Calu3 (cell line): ENCODE measurements at regions not wholly inside any gene's neighbourhood (a gene's known extent, or its start where the extent isn't known, plus 50 kb on each side); places are given as distances from the start of the nearest gene placed in this dataset.
"Not testable (repeated sequence)": the region's sequence is repeated elsewhere in the genome, so short reads cannot be mapped to it uniquely, and the experiment has no call there.

Experiments
- BruUV-seq: library from RNA; stranded (reverse); fragments of 400-500 nt; replicated peaks from 2 replicates; lab custom pipeline; 2021; lab: Mats Ljungman, UMichigan
- CTCF ChIA-PET: fragments of 300-600 bp; sonication (Branson Sonifier 250); formaldehyde crosslinking; loops from one replicate; lab custom pipeline; 2022; ENCODE audit warnings: antibody characterized with exemption; lab: Charles Lee
- DNase-seq: peaks from one replicate; pipeline ENCODE4 v3.0.0; 2022
- H3K27ac Mint-ChIP-seq: one replicate; pipeline ENCODE4 v1.8.0; 2022; ENCODE audit warnings: mixed read lengths; ENCODE audit not compliant: unreplicated experiment
- H3K27me3 Mint-ChIP-seq: one replicate; pipeline ENCODE4 v1.8.0; 2022; ENCODE audit warnings: mixed read lengths; ENCODE audit not compliant: unreplicated experiment
- H3K36me3 Mint-ChIP-seq: one replicate; pipeline ENCODE4 v1.8.0; 2022; ENCODE audit warnings: mild to moderate bottlenecking, moderate library complexity, mixed read lengths; ENCODE audit not compliant: insufficient read depth, unreplicated experiment
- H3K4me1 Mint-ChIP-seq: one replicate; pipeline ENCODE4 v1.8.0; 2022; ENCODE audit warnings: mild to moderate bottlenecking, low read depth, mixed read lengths; ENCODE audit not compliant: unreplicated experiment
- H3K4me3 Mint-ChIP-seq: one replicate; pipeline ENCODE4 v1.8.0; 2022; ENCODE audit warnings: mild to moderate bottlenecking, low read depth, moderate library complexity, mixed read lengths; ENCODE audit not compliant: unreplicated experiment
- H3K9me3 Mint-ChIP-seq: one replicate; pipeline ENCODE4 v1.8.0; 2022; ENCODE audit warnings: low read depth, mixed read lengths; ENCODE audit not compliant: unreplicated experiment
- intact Hi-C: fragments of 100-400 bp; cut with micrococcal nuclease; formaldehyde crosslinking; loops from one replicate; pipeline ENCODE4 v1.10.0; 2022; ENCODE audit not compliant: unreplicated experiment
- TF ChIP-seq, protein P1 (sequence below): fragments of 200-600 bp; IDR thresholded peaks from one replicate; pipeline ENCODE4 v1.8.0; 2022; ENCODE audit warnings: antibody characterized with exemption; ENCODE audit not compliant: unreplicated experiment

- TF ChIP-seq, protein P1, sequence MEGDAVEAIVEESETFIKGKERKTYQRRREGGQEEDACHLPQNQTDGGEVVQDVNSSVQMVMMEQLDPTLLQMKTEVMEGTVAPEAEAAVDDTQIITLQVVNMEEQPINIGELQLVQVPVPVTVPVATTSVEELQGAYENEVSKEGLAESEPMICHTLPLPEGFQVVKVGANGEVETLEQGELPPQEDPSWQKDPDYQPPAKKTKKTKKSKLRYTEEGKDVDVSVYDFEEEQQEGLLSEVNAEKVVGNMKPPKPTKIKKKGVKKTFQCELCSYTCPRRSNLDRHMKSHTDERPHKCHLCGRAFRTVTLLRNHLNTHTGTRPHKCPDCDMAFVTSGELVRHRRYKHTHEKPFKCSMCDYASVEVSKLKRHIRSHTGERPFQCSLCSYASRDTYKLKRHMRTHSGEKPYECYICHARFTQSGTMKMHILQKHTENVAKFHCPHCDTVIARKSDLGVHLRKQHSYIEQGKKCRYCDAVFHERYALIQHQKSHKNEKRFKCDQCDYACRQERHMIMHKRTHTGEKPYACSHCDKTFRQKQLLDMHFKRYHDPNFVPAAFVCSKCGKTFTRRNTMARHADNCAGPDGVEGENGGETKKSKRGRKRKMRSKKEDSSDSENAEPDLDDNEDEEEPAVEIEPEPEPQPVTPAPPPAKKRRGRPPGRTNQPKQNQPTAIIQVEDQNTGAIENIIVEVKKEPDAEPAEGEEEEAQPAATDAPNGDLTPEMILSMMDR, result no peak
- intact Hi-C loops, result loop anchor here (1.0 to 5.0 kb wide), 4 partner anchors 130 to 595 kb away; no protein-coding TSS in a partner anchor
- H3K4me1 Mint-ChIP-seq, result no peaks in the 10 kb centered on the region
- H3K27me3 Mint-ChIP-seq, result no peaks in the 10 kb centered on the region
- H3K27ac Mint-ChIP-seq, result no peak overlapping the region
- CTCF ChIA-PET, result no interaction called here
- H3K36me3 Mint-ChIP-seq, result no peaks in the 10 kb centered on the region
- peaks cover 7% of the 10 kb centered on the region for H3K9me3 Mint-ChIP-seq
- no peak overlapping the region for H3K4me3 Mint-ChIP-seq
- no peak for DNase-seq
- no TSS peak for BruUV-seq
Observed at GRCh38 chr5:7261900-7262299, 134.0 kb upstream of the ADCY2 start.

GRCh38 chr5:7263398-7264015 lies 132.4 kb upstream of the ADCY2 start:
- CTCF ChIA-PET, H3K4me1 Mint-ChIP-seq, H3K36me3 Mint-ChIP-seq, DNase-seq, H3K27me3 Mint-ChIP-seq, H3K4me3 Mint-ChIP-seq, BruUV-seq, H3K27ac Mint-ChIP-seq: not testable (repeated sequence)
- intact Hi-C loops, result loop anchor here (5.0 kb wide), 1 partner anchor 129 kb away; no protein-coding TSS in a partner anchor
- peaks cover 13% of the 10 kb centered on the region for H3K9me3 Mint-ChIP-seq

GRCh38 chr5:7265776-7266175 lies 130.2 kb upstream of the ADCY2 start:
- CTCF ChIA-PET, H3K4me3 Mint-ChIP-seq, BruUV-seq, H3K27ac Mint-ChIP-seq, H3K4me1 Mint-ChIP-seq, H3K36me3 Mint-ChIP-seq, intact Hi-C loops, H3K27me3 Mint-ChIP-seq, DNase-seq: not testable (repeated sequence)
- peaks cover 16% of the 10 kb centered on the region for H3K9me3 Mint-ChIP-seq

GRCh38 chr5:7268722-7269121 lies 127.2 kb upstream of the ADCY2 start:
- H3K27me3 Mint-ChIP-seq, H3K27ac Mint-ChIP-seq, H3K4me3 Mint-ChIP-seq, H3K36me3 Mint-ChIP-seq, intact Hi-C loops, DNase-seq, H3K4me1 Mint-ChIP-seq, CTCF ChIA-PET, BruUV-seq: not testable (repeated sequence)
- peaks cover 19% of the 10 kb centered on the region for H3K9me3 Mint-ChIP-seq

DNA sequence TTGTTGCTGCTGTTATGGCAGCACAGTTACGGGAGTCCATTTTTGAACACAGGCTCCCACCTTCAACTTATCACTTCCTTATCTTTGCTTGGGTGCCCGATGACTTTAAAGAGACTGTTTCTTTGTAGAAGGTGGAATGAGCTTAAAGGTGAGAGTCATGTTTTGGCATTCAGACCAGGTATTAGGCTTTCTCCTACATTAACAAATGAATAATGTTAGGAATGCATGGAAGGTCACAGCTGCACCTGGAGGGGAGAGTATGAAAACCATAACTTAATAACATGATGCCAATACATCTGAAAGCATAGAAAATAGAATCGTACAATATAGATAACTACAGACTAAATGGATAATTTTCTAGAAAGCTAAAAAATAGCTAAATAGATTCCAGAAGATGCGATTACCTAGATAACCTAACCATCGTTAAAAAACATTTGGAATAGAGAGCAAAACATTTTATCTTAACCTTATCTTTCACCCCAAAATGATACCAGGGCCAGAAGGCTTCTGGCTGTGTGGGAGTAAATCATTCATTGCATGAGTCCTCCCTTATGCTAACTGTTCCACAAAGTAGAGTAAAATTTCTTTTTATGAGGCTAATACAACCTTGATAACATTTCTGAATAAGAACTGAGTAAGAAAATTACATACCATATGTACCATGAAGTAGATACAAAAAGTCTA lies 126.2 kb upstream of the ADCY2 start:
- no peak for DNase-seq
- TF ChIP-seq, protein P1, result no peak
- Mint-ChIP-seq H3K9me3 (peaks cover 22% of the 10 kb centered on the region), H3K4me1 (no peaks in the 10 kb centered on the region), H3K4me3 (no peak overlapping the region), H3K36me3 (no peaks in the 10 kb centered on the region), H3K27me3 (no peaks in the 10 kb centered on the region), H3K27ac (no peak overlapping the region)
- CTCF ChIA-PET, result no interaction called here
- BruUV-seq, result no TSS peak
- intact Hi-C loops, result no loop called here
